Epithelial cell of esophagus (primary cell): ENCODE measurements at regions not wholly inside any gene's neighbourhood (a gene's known extent, or its start where the extent isn't known, plus 50 kb on each side); places are given as distances from the start of the nearest gene placed in this dataset.

Experiments
- DNase-seq: peaks from one replicate; pipeline ENCODE4 v3.0.0; 2010; ENCODE audit warnings: low read depth
- H3K4me3 ChIP-seq: 2 replicates; pipeline ENCODE4 v1.5.1; 2011; ENCODE audit warnings: mild to moderate bottlenecking, low read length, control low read depth
- TF ChIP-seq, protein P1 (sequence below): IDR thresholded peaks from 2 replicates; pipeline ENCODE4 v1.5.1; 2011; ENCODE audit warnings: low read depth, mild to moderate bottlenecking, low read length, control low read depth, inconsistent platforms; ENCODE audit not compliant: insufficient read depth; ENCODE audit errors: missing control alignments

GRCh38 chr12:17197971-17198370 lies 592.0 kb upstream of the LMO3 start:
- DNase-seq = no peak
- no peak overlapping the region for H3K4me3 ChIP-seq
- TF ChIP-seq, protein P1, sequence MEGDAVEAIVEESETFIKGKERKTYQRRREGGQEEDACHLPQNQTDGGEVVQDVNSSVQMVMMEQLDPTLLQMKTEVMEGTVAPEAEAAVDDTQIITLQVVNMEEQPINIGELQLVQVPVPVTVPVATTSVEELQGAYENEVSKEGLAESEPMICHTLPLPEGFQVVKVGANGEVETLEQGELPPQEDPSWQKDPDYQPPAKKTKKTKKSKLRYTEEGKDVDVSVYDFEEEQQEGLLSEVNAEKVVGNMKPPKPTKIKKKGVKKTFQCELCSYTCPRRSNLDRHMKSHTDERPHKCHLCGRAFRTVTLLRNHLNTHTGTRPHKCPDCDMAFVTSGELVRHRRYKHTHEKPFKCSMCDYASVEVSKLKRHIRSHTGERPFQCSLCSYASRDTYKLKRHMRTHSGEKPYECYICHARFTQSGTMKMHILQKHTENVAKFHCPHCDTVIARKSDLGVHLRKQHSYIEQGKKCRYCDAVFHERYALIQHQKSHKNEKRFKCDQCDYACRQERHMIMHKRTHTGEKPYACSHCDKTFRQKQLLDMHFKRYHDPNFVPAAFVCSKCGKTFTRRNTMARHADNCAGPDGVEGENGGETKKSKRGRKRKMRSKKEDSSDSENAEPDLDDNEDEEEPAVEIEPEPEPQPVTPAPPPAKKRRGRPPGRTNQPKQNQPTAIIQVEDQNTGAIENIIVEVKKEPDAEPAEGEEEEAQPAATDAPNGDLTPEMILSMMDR = no peak

DNA sequence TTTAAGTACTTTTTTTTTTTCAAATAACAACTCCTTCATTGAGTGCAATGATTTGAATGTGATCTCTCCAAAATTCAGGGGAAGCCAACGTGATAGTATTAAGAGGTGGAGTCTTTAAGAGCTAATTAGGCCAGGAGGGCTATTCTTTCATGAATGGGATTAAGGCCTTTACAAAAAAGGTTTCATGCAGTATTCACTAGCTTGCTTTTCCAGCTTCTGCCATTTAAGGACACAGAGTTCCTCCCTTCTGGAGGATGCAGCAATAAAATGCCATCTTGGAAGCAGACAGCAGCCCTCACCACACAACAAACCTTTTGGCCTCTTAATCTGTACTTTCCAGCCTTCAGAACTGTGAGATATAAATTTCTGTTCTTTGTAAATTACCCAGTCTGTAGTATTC lies 586.8 kb upstream of the LMO3 start:
- no peak for DNase-seq
- TF ChIP-seq, protein P1 = no peak
- no peak overlapping the region for H3K4me3 ChIP-seq

DNA sequence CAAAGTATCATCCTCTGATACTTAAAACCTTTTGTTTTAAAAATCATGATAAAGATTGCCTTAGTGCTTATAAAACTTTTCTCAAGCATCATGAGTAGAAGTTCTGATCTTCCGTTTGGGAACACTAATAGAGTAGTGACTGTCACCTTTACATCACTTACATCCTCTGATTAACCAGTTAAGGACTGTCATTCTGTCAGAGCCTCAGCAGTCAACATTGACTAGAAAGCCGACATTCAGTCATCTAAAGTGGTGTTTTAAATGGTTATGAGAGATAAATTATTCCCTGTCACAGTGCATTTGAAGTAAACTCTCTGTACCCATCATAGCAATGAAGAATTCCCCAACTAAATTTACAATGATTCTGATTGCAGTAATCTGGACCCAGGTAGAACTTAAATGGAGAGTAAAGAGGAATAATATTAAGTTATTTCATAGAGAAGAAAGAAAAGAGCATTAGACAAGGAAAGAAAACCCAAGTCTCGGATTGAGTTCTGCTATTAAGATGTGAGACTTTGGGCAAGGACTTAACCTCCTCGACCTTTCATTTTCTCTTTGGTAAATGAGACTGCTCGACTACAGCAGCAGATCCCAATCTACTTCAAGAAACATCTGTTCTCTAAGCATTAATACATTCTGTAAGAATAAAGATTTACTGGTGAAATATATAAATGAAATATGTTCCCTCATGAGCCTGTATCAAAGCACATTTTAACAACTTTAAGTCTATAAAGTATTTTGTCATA lies 563.9 kb upstream of the LMO3 start:
- no peak for DNase-seq
- TF ChIP-seq, protein P1 = no peak
- H3K4me3 ChIP-seq = no peak overlapping the region

DNA sequence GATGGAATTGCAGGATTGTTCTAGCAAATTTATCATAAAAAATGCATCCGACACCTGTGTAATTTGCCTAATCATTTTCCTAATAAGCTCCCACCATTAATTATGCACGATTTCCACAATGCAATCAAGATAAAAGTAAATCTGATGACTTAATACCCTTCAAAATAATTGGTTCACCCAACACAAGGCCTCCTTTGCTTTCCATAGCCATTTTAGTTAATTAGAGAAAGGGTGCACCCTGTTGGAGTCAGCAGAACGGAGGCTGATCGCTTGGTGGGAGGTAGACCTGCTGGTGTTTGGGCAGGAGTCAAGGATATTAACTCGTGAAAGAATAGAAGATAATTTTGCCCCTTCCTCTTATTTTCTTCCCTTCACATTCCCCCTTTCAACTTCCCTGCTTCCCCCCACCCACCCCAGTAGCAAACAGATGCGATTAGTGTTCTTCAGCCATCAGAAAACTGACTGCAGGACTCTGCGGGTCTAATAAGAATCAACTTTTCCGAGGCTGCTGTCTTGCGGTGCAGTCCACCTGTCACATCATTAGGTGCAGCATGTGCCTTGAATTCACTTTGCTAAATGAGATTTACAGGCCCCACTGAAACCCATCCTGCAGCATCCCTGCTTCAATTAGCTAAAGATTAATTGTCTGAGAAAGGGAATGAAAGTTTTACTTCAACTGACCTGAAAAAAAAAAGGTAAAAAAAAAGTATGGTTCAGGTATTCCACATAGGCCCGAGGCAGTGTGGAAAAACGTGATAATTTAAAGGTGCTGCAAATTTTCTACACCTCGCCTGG lies 553.7 kb upstream of the LMO3 start:
- TF ChIP-seq, protein P1 = no peak
- H3K4me3 ChIP-seq = no peak overlapping the region
- no peak for DNase-seq

DNA sequence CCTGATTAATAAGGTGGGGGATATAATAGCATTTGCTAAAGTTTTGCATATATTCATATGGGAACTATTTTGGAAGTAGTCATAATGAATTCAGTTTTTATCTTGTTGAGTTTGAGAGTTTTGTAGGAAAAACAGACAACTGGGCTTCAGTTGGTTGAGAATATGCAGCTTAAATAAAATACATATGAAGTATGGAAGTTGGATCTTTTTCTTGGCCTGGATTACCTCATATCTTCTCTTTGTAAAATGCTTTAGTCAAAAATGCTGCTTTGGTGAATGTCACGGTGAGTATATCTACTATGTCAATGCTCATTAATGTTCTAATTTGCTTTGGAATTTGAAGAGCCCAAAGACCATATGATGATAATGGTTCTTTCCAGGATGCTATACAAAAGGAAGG lies 552.2 kb upstream of the LMO3 start:
- DNase-seq = no peak
- TF ChIP-seq, protein P1 = no peak
- no peak overlapping the region for H3K4me3 ChIP-seq

- no peak for DNase-seq
- TF ChIP-seq, protein P1 = no peak
- H3K4me3 ChIP-seq = no peak overlapping the region
Observed at GRCh38 chr12:17151917-17152316, 546.0 kb upstream of the LMO3 start.
